Embryonic facial prominence (tissue), 1 donor: ENCODE measurements at regions not wholly inside any gene's neighbourhood (a gene's known extent, or its start where the extent isn't known, plus 50 kb on each side); places are given as distances from the start of the nearest gene placed in this dataset.
"Not testable (repeated sequence)": the region's sequence is repeated elsewhere in the genome, so short reads cannot be mapped to it uniquely, and the experiment has no call there.

Source experiments
- DNase-seq: peaks from one replicate; pipeline ENCODE4 v3.0.0-alpha.2; 2016; ENCODE audit errors: extremely low spot score

- DNase-seq = no peak
Observed at GRCh38 chr5:89229331-89230070, 346.5 kb upstream of the MEF2C start.

GRCh38 chr5:89228355-89228754 is 345.4 kb upstream of the MEF2C start:
- no peak for DNase-seq

GRCh38 chr5:89218364-89218763 is 335.4 kb upstream of the MEF2C start:
- no peak for DNase-seq

GRCh38 chr5:89216606-89217005 is 333.6 kb upstream of the MEF2C start:
- no peak for DNase-seq

GRCh38 chr5:89213573-89213972 is 330.6 kb upstream of the MEF2C start:
- DNase-seq = peak; percentile 76

- DNase-seq = no peak
Observed at GRCh38 chr5:89211836-89212235, 328.9 kb upstream of the MEF2C start.

- DNase-seq = no peak
Observed at GRCh38 chr5:89208811-89209210, 325.8 kb upstream of the MEF2C start.

GRCh38 chr5:89208392-89208791 is 325.4 kb upstream of the MEF2C start:
- no peak for DNase-seq

GRCh38 chr5:89204756-89205155 is 321.8 kb upstream of the MEF2C start:
- DNase-seq = no peak

- no peak for DNase-seq
Observed at GRCh38 chr5:89203611-89204010, 320.6 kb upstream of the MEF2C start.

- DNase-seq = no peak
Observed at GRCh38 chr5:89200899-89201298, 317.9 kb upstream of the MEF2C start.

- no peak for DNase-seq
Observed at GRCh38 chr5:89199306-89199705, 316.3 kb upstream of the MEF2C start.

- no peak for DNase-seq
Observed at GRCh38 chr5:89191374-89191773, 308.4 kb upstream of the MEF2C start.

GRCh38 chr5:89190515-89191265 is 307.7 kb upstream of the MEF2C start:
- DNase-seq = no peak

GRCh38 chr5:89187883-89188465 is 305.0 kb upstream of the MEF2C start:
- DNase-seq = no peak

- DNase-seq = no peak
Observed at GRCh38 chr5:89187268-89187667, 304.3 kb upstream of the MEF2C start.

- no peak for DNase-seq
Observed at GRCh38 chr5:89181546-89181945, 298.6 kb upstream of the MEF2C start.

GRCh38 chr5:89179731-89180130 is 296.7 kb upstream of the MEF2C start:
- DNase-seq = no peak

GRCh38 chr5:89178541-89178940 is 295.6 kb upstream of the MEF2C start:
- DNase-seq = no peak

GRCh38 chr5:89173528-89173927 is 290.5 kb upstream of the MEF2C start:
- no peak for DNase-seq

GRCh38 chr5:89168766-89169165 is 285.8 kb upstream of the MEF2C start:
- no peak for DNase-seq

- DNase-seq = not testable (repeated sequence)
Observed at GRCh38 chr5:89164703-89165102, 281.7 kb upstream of the MEF2C start.

GRCh38 chr5:89156226-89156625 is 273.2 kb upstream of the MEF2C start:
- no peak for DNase-seq
